GM19468 (cell line): ENCODE measurements at regions not wholly inside any gene's neighbourhood (a gene's known extent, or its start where the extent isn't known, plus 50 kb on each side); places are given as distances from the start of the nearest gene placed in this dataset.

Experiments
- ATAC-seq: cut with Tn5 transposase; IDR thresholded peaks from one replicate; pipeline ENCODE4 v1.9.1; 2021; ENCODE audit warnings: mild to moderate bottlenecking, moderate library complexity, moderate number of reproducible peaks; ENCODE audit not compliant: unreplicated experiment; ENCODE audit errors: extremely low read depth

GRCh38 chr3:117920253-117920898 lies 1114.3 kb downstream of the IGSF11 start:
- ATAC-seq: no peak

GRCh38 chr3:117921411-117921810 lies 1113.2 kb downstream of the IGSF11 start:
- ATAC-seq: no peak

- ATAC-seq: no peak
These were observed 1112.6 kb downstream of the IGSF11 start for GRCh38 chr3:117922039-117922438.

GRCh38 chr3:117926819-117927218 lies 1107.8 kb downstream of the IGSF11 start:
- no peak for ATAC-seq

GRCh38 chr3:117927825-117928224 lies 1106.8 kb downstream of the IGSF11 start:
- ATAC-seq: no peak

GRCh38 chr3:117928836-117929235 lies 1105.8 kb downstream of the IGSF11 start:
- no peak for ATAC-seq

GRCh38 chr3:117932441-117932840 lies 1102.2 kb downstream of the IGSF11 start:
- no peak for ATAC-seq

- no peak for ATAC-seq
These were observed 1098.5 kb downstream of the IGSF11 start for GRCh38 chr3:117936159-117936558.

GRCh38 chr3:117938974-117939373 lies 1095.7 kb downstream of the IGSF11 start:
- no peak for ATAC-seq

- no peak for ATAC-seq
These were observed 1095.1 kb downstream of the IGSF11 start for GRCh38 chr3:117939425-117940027.

- ATAC-seq: no peak
These were observed 1093.6 kb downstream of the IGSF11 start for GRCh38 chr3:117941015-117941414.

- no peak for ATAC-seq
These were observed 1092.9 kb downstream of the IGSF11 start for GRCh38 chr3:117941756-117942155.

- ATAC-seq: no peak
These were observed 1080.5 kb downstream of the IGSF11 start for GRCh38 chr3:117954131-117954530.

- ATAC-seq: no peak
These were observed 1079.5 kb downstream of the IGSF11 start for GRCh38 chr3:117955196-117955595.

GRCh38 chr3:117958027-117958426 lies 1076.6 kb downstream of the IGSF11 start:
- ATAC-seq: no peak

GRCh38 chr3:117962750-117963149 lies 1071.9 kb downstream of the IGSF11 start:
- no peak for ATAC-seq

GRCh38 chr3:117963858-117964257 lies 1070.8 kb downstream of the IGSF11 start:
- ATAC-seq: no peak

- no peak for ATAC-seq
These were observed 1069.8 kb downstream of the IGSF11 start for GRCh38 chr3:117964814-117965213.

- ATAC-seq: no peak
These were observed 1057.0 kb downstream of the IGSF11 start for GRCh38 chr3:117977504-117978228.

- ATAC-seq: no peak
These were observed 1055.2 kb downstream of the IGSF11 start for GRCh38 chr3:117979466-117979865.

GRCh38 chr3:117987256-117987655 lies 1047.4 kb downstream of the IGSF11 start:
- no peak for ATAC-seq
